ENCODE measurements at regions not wholly inside any gene's neighbourhood (a gene's known extent, or its start where the extent isn't known, plus 50 kb on each side); places are given as distances from the start of the nearest gene placed in this dataset.
A peak's percentile ranks its signal among the peaks of the same experiment; 100 is the strongest.

DNA sequence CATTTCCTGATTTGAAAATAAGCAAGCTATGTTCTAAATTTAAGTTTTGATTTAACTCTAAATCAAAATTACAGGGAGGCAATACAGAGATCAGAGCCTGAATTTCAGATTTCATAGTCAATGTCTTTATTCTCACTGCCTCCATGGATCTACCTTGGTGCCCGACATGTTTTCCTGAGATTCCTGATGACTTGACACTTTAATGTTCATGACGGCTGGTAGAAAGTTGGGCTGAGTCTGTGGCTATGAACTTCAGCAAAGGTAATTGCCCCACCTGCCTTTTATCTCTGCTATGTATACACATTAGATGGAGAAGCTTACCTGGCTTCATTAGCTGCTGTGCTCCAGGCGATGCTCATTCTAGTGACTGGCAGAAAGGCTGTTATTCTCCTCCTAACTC lies 1390.5 kb upstream of the CELF4 start:
- TF ChIP-seq, protein P1, sequence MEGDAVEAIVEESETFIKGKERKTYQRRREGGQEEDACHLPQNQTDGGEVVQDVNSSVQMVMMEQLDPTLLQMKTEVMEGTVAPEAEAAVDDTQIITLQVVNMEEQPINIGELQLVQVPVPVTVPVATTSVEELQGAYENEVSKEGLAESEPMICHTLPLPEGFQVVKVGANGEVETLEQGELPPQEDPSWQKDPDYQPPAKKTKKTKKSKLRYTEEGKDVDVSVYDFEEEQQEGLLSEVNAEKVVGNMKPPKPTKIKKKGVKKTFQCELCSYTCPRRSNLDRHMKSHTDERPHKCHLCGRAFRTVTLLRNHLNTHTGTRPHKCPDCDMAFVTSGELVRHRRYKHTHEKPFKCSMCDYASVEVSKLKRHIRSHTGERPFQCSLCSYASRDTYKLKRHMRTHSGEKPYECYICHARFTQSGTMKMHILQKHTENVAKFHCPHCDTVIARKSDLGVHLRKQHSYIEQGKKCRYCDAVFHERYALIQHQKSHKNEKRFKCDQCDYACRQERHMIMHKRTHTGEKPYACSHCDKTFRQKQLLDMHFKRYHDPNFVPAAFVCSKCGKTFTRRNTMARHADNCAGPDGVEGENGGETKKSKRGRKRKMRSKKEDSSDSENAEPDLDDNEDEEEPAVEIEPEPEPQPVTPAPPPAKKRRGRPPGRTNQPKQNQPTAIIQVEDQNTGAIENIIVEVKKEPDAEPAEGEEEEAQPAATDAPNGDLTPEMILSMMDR (IDR thresholded peaks at IDR 0.05; ENCODE audit: low read depth, low read length): no peak

DNA sequence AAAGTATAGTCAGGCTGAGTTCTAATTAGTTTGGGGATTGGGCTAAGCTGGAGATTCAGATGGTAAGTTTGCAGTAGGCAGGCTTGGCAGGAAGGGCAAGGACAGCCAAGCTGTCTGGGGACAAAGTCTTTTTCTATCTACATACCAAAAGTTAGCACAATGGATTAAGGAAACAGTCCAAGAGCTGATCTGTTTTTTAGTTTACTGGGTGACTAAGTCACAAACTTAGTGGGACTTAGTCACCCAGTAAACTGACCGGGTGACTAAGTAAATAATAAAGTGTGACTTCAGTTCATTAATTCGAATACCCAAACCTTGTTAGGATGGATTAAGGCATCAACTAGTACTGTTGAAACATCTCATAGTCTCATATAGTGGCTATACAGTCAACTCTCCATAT lies 1386.0 kb upstream of the CELF4 start:
- DNase-seq (ENCODE audit: low read depth in 2 of 2): no peak
- H3K4me3 ChIP-seq (replicated peaks in 1 of 2; ENCODE audit: low read depth in 2 of 2, low read length in 2 of 2): no peak overlapping the region
- TF ChIP-seq, protein P1 (IDR thresholded peaks at IDR 0.05; ENCODE audit: low read depth, low read length): no peak

More for the DNA sequence above, 1390.5 kb upstream of the CELF4 start:
- DNase-seq (ENCODE audit: low read depth in 2 of 2): no peak
- H3K4me3 ChIP-seq (replicated peaks in 1 of 2; ENCODE audit: low read depth in 2 of 2, low read length in 2 of 2): no peak overlapping the region

- TF ChIP-seq, protein P1 (IDR thresholded peaks at IDR 0.05; ENCODE audit: low read depth, low read length): no peak
- no peak overlapping the region for H3K4me3 ChIP-seq (replicated peaks in 1 of 2; ENCODE audit: low read depth in 2 of 2, low read length in 2 of 2)
- no peak for DNase-seq (ENCODE audit: low read depth in 2 of 2)
Observed at GRCh38 chr18:38948436-38948835, 1382.8 kb upstream of the CELF4 start.

DNA sequence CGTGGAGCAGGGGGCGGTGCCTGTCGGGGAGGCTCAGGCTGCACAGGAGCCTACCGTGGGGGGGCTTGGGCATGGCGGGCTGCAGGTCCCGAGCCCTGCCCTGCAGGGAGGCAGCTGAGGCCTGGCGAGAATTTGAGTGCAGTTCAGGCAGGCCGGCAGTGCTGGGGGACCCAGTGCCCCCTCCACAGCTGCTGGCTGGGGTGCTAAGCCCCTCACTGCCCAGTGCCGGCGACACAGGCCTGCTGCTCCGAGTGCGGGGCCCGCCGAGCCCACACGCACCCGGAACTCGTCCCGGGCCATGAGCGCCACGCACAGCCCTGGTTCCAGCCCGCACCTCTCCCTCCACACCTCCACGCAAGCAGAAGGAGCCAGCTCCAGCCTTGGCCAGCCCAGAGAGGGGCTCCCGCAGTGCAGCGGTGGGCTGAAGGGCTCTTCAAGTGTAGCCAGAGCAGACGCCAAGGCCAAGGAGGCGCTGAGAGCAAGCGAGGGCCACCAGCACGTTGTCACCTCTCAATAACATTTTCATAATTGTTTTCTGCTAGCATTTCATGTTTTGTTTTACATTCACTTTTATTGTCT lies 1378.9 kb upstream of the CELF4 start:
- H3K4me3 ChIP-seq (replicated peaks in 1 of 2; ENCODE audit: low read depth in 2 of 2, low read length in 2 of 2): no peak overlapping the region
- no peak for DNase-seq (ENCODE audit: low read depth in 2 of 2)

DNA sequence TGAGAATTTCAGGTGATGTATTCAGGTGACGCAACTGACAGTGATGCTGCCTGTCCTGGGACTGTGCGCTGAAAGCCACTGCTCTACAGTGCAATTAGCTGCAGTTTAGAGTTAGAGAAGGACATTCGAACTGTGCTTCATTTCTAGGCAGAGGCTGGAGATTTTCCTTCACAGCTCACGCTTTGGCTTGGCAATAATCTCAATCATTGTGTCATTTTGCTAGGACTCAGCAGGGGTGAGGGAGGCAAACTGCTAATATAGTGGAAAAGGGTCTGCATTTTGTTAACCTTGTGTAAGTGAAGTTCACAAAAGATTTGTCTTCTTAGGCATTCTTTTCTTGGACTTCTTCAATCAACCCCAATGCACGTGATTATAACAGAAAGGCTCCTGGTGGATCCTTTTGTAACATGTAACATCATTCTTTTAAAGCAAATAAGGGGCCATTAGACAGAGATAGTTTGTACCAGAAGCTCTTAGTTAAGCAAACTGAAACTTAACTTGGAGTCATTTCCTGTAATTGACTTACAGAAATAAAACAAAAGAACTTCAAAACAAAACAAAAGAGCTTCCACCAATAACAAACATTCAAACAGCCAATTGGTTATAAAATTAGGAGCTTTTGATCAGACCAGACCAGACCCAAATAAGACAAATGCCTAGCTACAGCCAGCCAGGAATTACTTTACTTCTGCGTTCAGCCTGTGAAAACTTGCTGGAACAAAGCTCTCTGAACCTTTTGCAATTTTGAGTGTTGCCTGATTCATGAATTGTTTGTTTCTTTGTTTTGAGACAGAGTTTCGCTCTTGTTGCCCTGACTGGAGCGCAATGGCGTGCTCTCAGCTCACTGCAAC lies 1376.3 kb upstream of the CELF4 start:
- TF ChIP-seq, protein P1 (IDR thresholded peaks at IDR 0.05; ENCODE audit: low read depth, low read length): no peak

More for the DNA sequence above, 1378.9 kb upstream of the CELF4 start:
- TF ChIP-seq, protein P1 (IDR thresholded peaks at IDR 0.05; ENCODE audit: low read depth, low read length): no peak

DNA sequence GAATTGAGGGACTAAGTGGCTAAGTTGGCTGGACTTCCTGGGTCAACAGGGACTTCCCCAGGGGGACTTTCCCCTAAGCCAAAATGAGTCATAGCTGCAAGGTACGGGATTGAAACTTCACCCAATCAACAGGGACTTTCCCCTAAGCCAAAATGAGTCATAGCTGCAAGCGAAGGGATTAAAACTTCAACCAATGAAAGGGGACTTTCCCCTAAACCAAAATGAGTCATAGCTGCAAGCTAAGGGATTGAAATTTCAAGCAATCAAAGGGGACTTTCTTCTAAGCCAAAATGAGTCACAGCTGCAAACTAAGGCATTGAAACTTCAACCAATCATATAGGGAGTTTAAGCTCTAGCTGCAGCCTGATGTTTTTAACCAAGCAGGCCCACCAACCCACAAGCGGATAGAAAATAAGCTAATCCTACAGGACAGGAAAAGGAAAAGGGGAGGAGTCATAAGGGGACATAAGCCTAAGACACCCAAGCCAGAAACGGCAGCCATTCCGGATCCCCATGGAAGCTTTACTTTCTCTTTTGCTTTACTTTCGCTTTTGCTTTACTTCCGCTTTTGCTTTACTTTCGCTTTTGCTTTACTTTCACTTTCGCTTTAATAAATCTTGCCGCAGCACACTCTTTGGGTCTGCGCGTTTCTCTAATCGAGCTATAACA lies 1375.4 kb upstream of the CELF4 start:
- TF ChIP-seq, protein P1 (IDR thresholded peaks at IDR 0.05; ENCODE audit: low read depth, low read length): no peak
- H3K4me3 ChIP-seq (replicated peaks in 1 of 2; ENCODE audit: low read depth in 2 of 2, low read length in 2 of 2): no peak overlapping the region
- peak; percentile 2 to 62 for DNase-seq (ENCODE audit: low read depth in 2 of 2)

More for the DNA sequence above, 1376.3 kb upstream of the CELF4 start:
- no peak for DNase-seq (ENCODE audit: low read depth in 2 of 2)
- H3K4me3 ChIP-seq (replicated peaks in 1 of 2; ENCODE audit: low read depth in 2 of 2, low read length in 2 of 2): no peak overlapping the region
